ENCODE measurements at regions not wholly inside any gene's neighbourhood (a gene's known extent, or its start where the extent isn't known, plus 50 kb on each side); places are given as distances from the start of the nearest gene placed in this dataset.
"Not testable (repeated sequence)": the region's sequence is repeated elsewhere in the genome, so short reads cannot be mapped to it uniquely, and the experiment has no call there.

GRCh38 chr16:32120372-32120771 lies 132.7 kb upstream of the TP53TG3D start:
- DNase-seq, result not testable (repeated sequence)

DNA sequence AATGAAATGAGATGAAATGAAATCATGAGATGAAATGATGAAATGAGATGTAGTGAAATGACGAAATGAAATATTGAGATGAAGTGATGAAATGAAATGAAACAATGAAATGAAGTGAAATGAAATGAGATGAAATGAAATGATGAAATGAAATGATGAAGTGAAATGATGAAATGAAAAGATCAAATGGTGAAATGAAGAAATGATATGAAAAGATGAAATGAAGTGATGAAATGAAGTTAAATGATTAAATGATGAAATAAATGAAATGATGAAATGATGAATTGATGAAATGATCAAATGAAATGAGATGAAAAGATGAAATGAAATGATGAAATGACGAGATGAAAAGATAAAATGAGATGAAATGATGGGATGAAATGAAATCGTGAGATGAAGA lies 132.3 kb upstream of the TP53TG3D start:
- not testable (repeated sequence) for DNase-seq

- DNase-seq, result not testable (repeated sequence)
Measured at GRCh38 chr16:32121273-32121900, 131.7 kb upstream of the TP53TG3D start.

DNA sequence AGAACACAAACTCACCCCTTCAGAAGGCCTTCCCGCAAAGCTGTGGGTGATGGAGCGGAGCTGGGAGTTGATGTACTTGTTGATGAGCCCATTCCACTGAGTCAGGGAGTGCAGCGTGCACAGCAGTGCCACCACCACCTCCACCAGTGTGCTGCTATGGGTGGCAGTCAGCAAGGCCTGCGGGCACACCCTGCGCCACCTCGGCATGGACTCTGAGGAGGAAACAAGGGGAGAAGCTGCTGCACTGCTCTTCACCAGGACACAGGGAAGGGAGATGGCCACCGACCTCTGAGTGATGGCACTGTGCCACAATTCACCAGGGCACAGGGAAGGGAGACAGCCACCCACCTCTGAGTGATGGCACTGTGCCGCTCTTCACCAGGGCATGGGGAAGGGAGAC lies 100.7 kb upstream of the TP53TG3D start:
- DNase-seq, result not testable (repeated sequence)

DNA sequence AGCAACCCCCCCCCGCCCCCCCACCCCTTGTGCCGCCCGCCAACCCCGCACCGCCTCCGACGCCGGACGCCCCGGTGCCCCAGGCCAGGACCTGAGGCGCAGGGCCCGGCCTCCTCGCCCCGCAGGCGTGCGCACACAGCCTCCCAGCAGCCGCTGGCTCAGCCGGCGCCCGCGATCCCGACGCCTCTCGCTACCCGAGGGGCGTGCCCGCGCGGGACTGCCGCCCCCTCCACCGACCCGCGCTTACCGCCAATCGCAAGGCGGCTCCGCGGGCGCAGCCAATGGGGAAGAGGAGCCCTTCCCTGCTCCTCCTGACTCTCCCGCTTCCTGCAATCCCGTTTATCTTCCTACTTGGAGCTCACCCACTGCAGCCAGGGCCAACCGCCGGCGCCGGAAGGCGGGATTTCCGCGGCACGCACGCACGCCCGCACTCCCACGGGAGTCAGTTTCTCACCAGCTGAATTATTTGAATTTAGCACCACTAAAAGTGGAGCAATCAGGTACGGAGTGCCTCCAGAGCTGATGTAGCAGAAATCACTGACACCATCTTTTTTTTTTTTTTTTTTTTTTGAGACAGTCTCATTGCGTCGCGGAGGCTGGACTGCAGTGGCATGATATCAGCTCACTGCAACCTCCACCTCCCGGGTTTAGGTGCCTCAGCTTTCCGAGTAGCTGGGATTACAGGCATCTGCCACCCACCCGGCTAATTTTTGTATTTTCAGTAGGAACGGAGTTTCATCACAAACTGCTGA lies 65.0 kb upstream of the TP53TG3D start:
- DNase-seq, result not testable (repeated sequence)

- not testable (repeated sequence) for DNase-seq
Measured at GRCh38 chr16:32202585-32202984, 50.5 kb upstream of the TP53TG3D start.
